Fibroblast of skin of scalp (primary cell): ENCODE measurements at regions not wholly inside any gene's neighbourhood (a gene's known extent, or its start where the extent isn't known, plus 50 kb on each side); places are given as distances from the start of the nearest gene placed in this dataset.
"Not testable (repeated sequence)": the region's sequence is repeated elsewhere in the genome, so short reads cannot be mapped to it uniquely, and the experiment has no call there.

Experiments used
- DNase-seq: peaks from one replicate; pipeline ENCODE4 v3.0.0-alpha.2; 2013

- no peak for DNase-seq
These were observed 294.0 kb upstream of the ETAA1 start for GRCh38 chr2:67103157-67103556.

GRCh38 chr2:67108231-67108630 lies 288.9 kb upstream of the ETAA1 start:
- DNase-seq: no peak

- no peak for DNase-seq
These were observed 272.6 kb upstream of the ETAA1 start for GRCh38 chr2:67124531-67124930.

GRCh38 chr2:67130531-67131256 lies 266.4 kb upstream of the ETAA1 start:
- peak; percentile 28 for DNase-seq

- DNase-seq: no peak
These were observed 265.9 kb upstream of the ETAA1 start for GRCh38 chr2:67131257-67131609.

- not testable (repeated sequence) for DNase-seq
These were observed 264.6 kb upstream of the ETAA1 start for GRCh38 chr2:67132441-67132940.

- DNase-seq: peak; percentile 14
These were observed 261.9 kb upstream of the ETAA1 start for GRCh38 chr2:67135208-67135607.

- DNase-seq: no peak
These were observed 259.4 kb upstream of the ETAA1 start for GRCh38 chr2:67137699-67138098.

GRCh38 chr2:67142071-67142470 lies 255.1 kb upstream of the ETAA1 start:
- no peak for DNase-seq

- no peak for DNase-seq
These were observed 254.4 kb upstream of the ETAA1 start for GRCh38 chr2:67142741-67143140.

- no peak for DNase-seq
These were observed 251.3 kb upstream of the ETAA1 start for GRCh38 chr2:67145851-67146250.

GRCh38 chr2:67156796-67157195 lies 240.3 kb upstream of the ETAA1 start:
- DNase-seq: no peak

- DNase-seq: no peak
These were observed 238.4 kb upstream of the ETAA1 start for GRCh38 chr2:67158718-67159117.

- DNase-seq: no peak
These were observed 237.2 kb upstream of the ETAA1 start for GRCh38 chr2:67159929-67160328.

- no peak for DNase-seq
These were observed 232.2 kb upstream of the ETAA1 start for GRCh38 chr2:67164771-67165522.

GRCh38 chr2:67165523-67165990 lies 231.6 kb upstream of the ETAA1 start:
- no peak for DNase-seq

GRCh38 chr2:67166511-67166910 lies 230.6 kb upstream of the ETAA1 start:
- not testable (repeated sequence) for DNase-seq

GRCh38 chr2:67169417-67170140 lies 227.6 kb upstream of the ETAA1 start:
- DNase-seq: peak; percentile 23

- no peak for DNase-seq
These were observed 217.6 kb upstream of the ETAA1 start for GRCh38 chr2:67179526-67179925.

GRCh38 chr2:67180841-67181240 lies 216.3 kb upstream of the ETAA1 start:
- DNase-seq: no peak

- no peak for DNase-seq
These were observed 214.2 kb upstream of the ETAA1 start for GRCh38 chr2:67182884-67183283.

GRCh38 chr2:67186326-67186725 lies 210.8 kb upstream of the ETAA1 start:
- no peak for DNase-seq

- no peak for DNase-seq
These were observed 210.3 kb upstream of the ETAA1 start for GRCh38 chr2:67186871-67187270.
